ENCODE measurements at regions not wholly inside any gene's neighbourhood (a gene's known extent, or its start where the extent isn't known, plus 50 kb on each side); places are given as distances from the start of the nearest gene placed in this dataset.

- no peak for DNase-seq (ENCODE audit: low read depth)
Observed at GRCh38 chr1:212190169-212190568, 95.0 kb upstream of the PPP2R5A start.

GRCh38 chr1:212192261-212192998 lies 92.8 kb upstream of the PPP2R5A start:
- DNase-seq (ENCODE audit: low read depth), result no peak

- no peak for DNase-seq (ENCODE audit: low read depth)
Observed at GRCh38 chr1:212196355-212196754, 88.9 kb upstream of the PPP2R5A start.

GRCh38 chr1:212201461-212201860 lies 83.7 kb upstream of the PPP2R5A start:
- no peak for DNase-seq (ENCODE audit: low read depth)

GRCh38 chr1:212203630-212204029 lies 81.6 kb upstream of the PPP2R5A start:
- DNase-seq (ENCODE audit: low read depth), result no peak

GRCh38 chr1:212205006-212205405 lies 80.2 kb upstream of the PPP2R5A start:
- DNase-seq (ENCODE audit: low read depth), result no peak

- no peak for DNase-seq (ENCODE audit: low read depth)
Observed at GRCh38 chr1:212205843-212206242, 79.4 kb upstream of the PPP2R5A start.

GRCh38 chr1:212207118-212207517 lies 78.1 kb upstream of the PPP2R5A start:
- no peak for DNase-seq (ENCODE audit: low read depth)

- no peak for DNase-seq (ENCODE audit: low read depth)
Observed at GRCh38 chr1:212207822-212208520, 77.2 kb upstream of the PPP2R5A start.

- no peak for DNase-seq (ENCODE audit: low read depth)
Observed at GRCh38 chr1:212208978-212209644, 76.1 kb upstream of the PPP2R5A start.

GRCh38 chr1:212211371-212211770 lies 73.8 kb upstream of the PPP2R5A start:
- no peak for DNase-seq (ENCODE audit: low read depth)

- DNase-seq (ENCODE audit: low read depth), result no peak
Observed at GRCh38 chr1:212212343-212212742, 72.9 kb upstream of the PPP2R5A start.

- DNase-seq (ENCODE audit: low read depth), result no peak
Observed at GRCh38 chr1:212212906-212213305, 72.3 kb upstream of the PPP2R5A start.

- DNase-seq (ENCODE audit: low read depth), result no peak
Observed at GRCh38 chr1:212213784-212214183, 71.4 kb upstream of the PPP2R5A start.

GRCh38 chr1:212214325-212214724 lies 70.9 kb upstream of the PPP2R5A start:
- no peak for DNase-seq (ENCODE audit: low read depth)

GRCh38 chr1:212215910-212216309 lies 69.3 kb upstream of the PPP2R5A start:
- no peak for DNase-seq (ENCODE audit: low read depth)

GRCh38 chr1:212217633-212218032 lies 67.6 kb upstream of the PPP2R5A start:
- no peak for DNase-seq (ENCODE audit: low read depth)

- DNase-seq (ENCODE audit: low read depth), result no peak
Observed at GRCh38 chr1:212218065-212218464, 67.1 kb upstream of the PPP2R5A start.

GRCh38 chr1:212218911-212219310 lies 66.3 kb upstream of the PPP2R5A start:
- DNase-seq (ENCODE audit: low read depth), result peak; percentile 73

- no peak for DNase-seq (ENCODE audit: low read depth)
Observed at GRCh38 chr1:212219679-212220463, 65.3 kb upstream of the PPP2R5A start.

GRCh38 chr1:212221801-212222200 lies 63.4 kb upstream of the PPP2R5A start:
- no peak for DNase-seq (ENCODE audit: low read depth)

- no peak for DNase-seq (ENCODE audit: low read depth)
Observed at GRCh38 chr1:212224102-212224501, 61.1 kb upstream of the PPP2R5A start.
